SU-DHL-6 (cell line): ENCODE measurements at regions not wholly inside any gene's neighbourhood (a gene's known extent, or its start where the extent isn't known, plus 50 kb on each side); places are given as distances from the start of the nearest gene placed in this dataset.
A peak's percentile ranks its signal among the peaks of the same experiment; 100 is the strongest.

Experiments
- H2AFZ ChIP-seq: fragments of 200-600 bp; sonication (generic); 2 replicates; pipeline ENCODE4 v1.6.1; 2014; ENCODE audit warnings: low read depth, mild to moderate bottlenecking, moderate library complexity, mixed read lengths, antibody characterized with exemption, low read length; ENCODE audit not compliant: severe bottlenecking
- H3F3A ChIP-seq: fragments of 200-600 bp; shearing (Covaris generic); 2 replicates; pipeline ENCODE4 v1.6.0; 2016; ENCODE audit warnings: antibody characterized with exemption, mild to moderate bottlenecking; ENCODE audit not compliant: insufficient read depth
- H3K27ac ChIP-seq: fragments of 200-600 bp; sonication (generic); 2 replicates; pipeline ENCODE4 v1.5.1; 2016; ENCODE audit warnings: low read depth, mild to moderate bottlenecking, low read length, moderate library complexity, mixed read lengths
- H3K27me3 ChIP-seq: fragments of 200-600 bp; sonication (generic), shearing (Covaris generic); 2 replicates; pipeline ENCODE4 v1.6.0; 2014; ENCODE audit warnings: mild to moderate bottlenecking, low read length
- H3K36me3 ChIP-seq: fragments of 200-600 bp; sonication (generic); 2 replicates; pipeline ENCODE4 v1.6.1; 2014; ENCODE audit warnings: mild to moderate bottlenecking, low read length, mixed read lengths
- H3K4me2 ChIP-seq: fragments of 300-600, 200-600 bp; shearing (Covaris generic), sonication (generic); 2 replicates; pipeline ENCODE4 v1.6.0; 2014; ENCODE audit warnings: low read length, low read depth, mild to moderate bottlenecking; ENCODE audit not compliant: poor library complexity, severe bottlenecking
- H3K4me3 ChIP-seq: fragments of 200-600 bp; sonication (generic); 2 replicates; pipeline ENCODE4 v1.5.1; 2014; ENCODE audit warnings: antibody characterized with exemption, low read length, mild to moderate bottlenecking, mixed read lengths; ENCODE audit not compliant: insufficient read depth, poor library complexity, severe bottlenecking
- H3K79me2 ChIP-seq: fragments of 200-600 bp; sonication (generic); 2 replicates; pipeline ENCODE4 v1.6.1; 2014; ENCODE audit warnings: mild to moderate bottlenecking, low read length, moderate library complexity; ENCODE audit not compliant: insufficient read depth
- H3K9ac ChIP-seq: fragments of 200-600 bp; sonication (generic); 2 replicates; pipeline ENCODE4 v1.7.0; 2014; ENCODE audit warnings: mild to moderate bottlenecking, low read length
- H3K9me2 ChIP-seq: fragments of 200-600 bp; sonication (generic); replicated peaks from 2 replicates; pipeline ENCODE4 v1.6.1; 2014; ENCODE audit warnings: low read length; ENCODE audit not compliant: insufficient read depth
- H3K9me3 ChIP-seq: fragments of 200-600 bp; sonication (generic); 2 replicates; pipeline ENCODE4 v1.6.1; 2014; ENCODE audit warnings: low read length, mixed read lengths; ENCODE audit not compliant: insufficient read depth
- H4K20me1 ChIP-seq: fragments of 200-600 bp; sonication (generic); 2 replicates; pipeline ENCODE4 v1.6.1; 2014; ENCODE audit warnings: low read depth, mild to moderate bottlenecking, antibody characterized with exemption, low read length, moderate library complexity, mixed read lengths
- CTCF ChIP-seq: fragments of 200-600 bp; sonication (generic); IDR thresholded peaks from one replicate; pipeline ENCODE4 v1.5.1; 2017; ENCODE audit warnings: antibody characterized with exemption, mild to moderate bottlenecking, low read length, moderate library complexity; ENCODE audit not compliant: insufficient read depth, poor library complexity, severe bottlenecking
- EZH2phosphoT487 ChIP-seq: fragments of 200-600 bp; sonication (generic), shearing (Covaris generic); conservative IDR thresholded peaks from 2 replicates; pipeline ENCODE4 v1.6.1; 2018; ENCODE audit warnings: mild to moderate bottlenecking, antibody characterized with exemption, low read length, moderate library complexity, mixed read lengths

- no peaks in the 10 kb centered on the region for H4K20me1 ChIP-seq
- TF ChIP-seq CTCF (peak; percentile 35), EZH2phosphoT487 (no peak)
- H3K9me3 ChIP-seq, result no peaks in the 10 kb centered on the region
- H3K4me2 ChIP-seq, result no peak overlapping the region
- H3K9ac ChIP-seq, result no peak overlapping the region
- H3K36me3 ChIP-seq, result no peaks in the 10 kb centered on the region
- H3K27me3 ChIP-seq, result no peaks in the 10 kb centered on the region
- no peak overlapping the region for H3K27ac ChIP-seq
- H3K4me3 ChIP-seq, result no peak overlapping the region
- H2AFZ ChIP-seq, result no peak overlapping the region
- H3F3A ChIP-seq, result no peaks in the 10 kb centered on the region
- H3K9me2 ChIP-seq, result no peaks in the 10 kb centered on the region
- no peaks in the 10 kb centered on the region for H3K79me2 ChIP-seq
These were observed 302.5 kb upstream of the ATP11B start for GRCh38 chr3:182490596-182491491.

- Histone ChIP-seq H3K4me2 (no peak overlapping the region), H3K27ac (no peak overlapping the region), H3K9me2 (no peaks in the 10 kb centered on the region), H3K27me3 (no peaks in the 10 kb centered on the region), H3K36me3 (no peaks in the 10 kb centered on the region), H3K79me2 (no peaks in the 10 kb centered on the region), H3K4me3 (no peak overlapping the region), H4K20me1 (no peaks in the 10 kb centered on the region), H3F3A (no peaks in the 10 kb centered on the region), H2AFZ (no peak overlapping the region), H3K9ac (no peak overlapping the region), H3K9me3 (no peaks in the 10 kb centered on the region)
- TF ChIP-seq CTCF, result no peak
- TF ChIP-seq EZH2phosphoT487, result no peak
These were observed 301.7 kb upstream of the ATP11B start for GRCh38 chr3:182491577-182491976.

GRCh38 chr3:182492536-182492935 is 300.8 kb upstream of the ATP11B start:
- Histone ChIP-seq H3K27me3 (no peaks in the 10 kb centered on the region), H3K27ac (no peak overlapping the region), H3K9me3 (no peaks in the 10 kb centered on the region), H4K20me1 (no peaks in the 10 kb centered on the region), H3K9ac (no peak overlapping the region), H3K4me3 (no peak overlapping the region), H3K9me2 (no peaks in the 10 kb centered on the region), H3F3A (no peaks in the 10 kb centered on the region), H2AFZ (no peak overlapping the region), H3K4me2 (no peak overlapping the region), H3K36me3 (no peaks in the 10 kb centered on the region), H3K79me2 (no peaks in the 10 kb centered on the region)
- TF ChIP-seq CTCF (no peak), EZH2phosphoT487 (no peak)
